ENCODE measurements at regions not wholly inside any gene's neighbourhood (a gene's known extent, or its start where the extent isn't known, plus 50 kb on each side); places are given as distances from the start of the nearest gene placed in this dataset.
"Not testable (repeated sequence)": the region's sequence is repeated elsewhere in the genome, so short reads cannot be mapped to it uniquely, and the experiment has no call there.

- in situ Hi-C loops (cut with HindIII; ENCODE audit: low sequenced_read_pairs) = no loop called here
- H3K4me3 ChIP-seq (ENCODE audit: low read depth, low read length) = no peak overlapping the region
- DNase-seq (ENCODE audit: low read depth) = no peak
These were observed 647.0 kb upstream of the PCDH7 start for GRCh38 chr4:30073011-30073710.

GRCh38 chr4:30092420-30093128, 627.6 kb upstream of the PCDH7 start:
- in situ Hi-C loops (cut with HindIII; ENCODE audit: low sequenced_read_pairs); H3K4me3 ChIP-seq (ENCODE audit: low read depth, low read length); DNase-seq (ENCODE audit: low read depth): not testable (repeated sequence)

More at GRCh38 chr4:30073011-30073710, 647.0 kb upstream of the PCDH7 start:
- TF ChIP-seq CTCF (IDR thresholded peaks at IDR 0.05; ENCODE audit: low read depth, low read length, missing control alignments) = no peak

GRCh38 chr4:30094887-30095286, 625.3 kb upstream of the PCDH7 start:
- TF ChIP-seq CTCF (IDR thresholded peaks at IDR 0.05; ENCODE audit: low read depth, low read length, missing control alignments) = no peak
- DNase-seq (ENCODE audit: low read depth) = no peak
- no peak overlapping the region for H3K4me3 ChIP-seq (ENCODE audit: low read depth, low read length)
- in situ Hi-C loops (cut with HindIII; ENCODE audit: low sequenced_read_pairs) = no loop called here

GRCh38 chr4:30103455-30103854, 616.7 kb upstream of the PCDH7 start:
- no peak for DNase-seq (ENCODE audit: low read depth)
- H3K4me3 ChIP-seq (ENCODE audit: low read depth, low read length) = no peak overlapping the region
- no peak for TF ChIP-seq CTCF (IDR thresholded peaks at IDR 0.05; ENCODE audit: low read depth, low read length, missing control alignments)
- in situ Hi-C loops (cut with HindIII; ENCODE audit: low sequenced_read_pairs) = no loop called here

GRCh38 chr4:30116401-30116800, 603.8 kb upstream of the PCDH7 start:
- DNase-seq (ENCODE audit: low read depth) = no peak
- TF ChIP-seq CTCF (IDR thresholded peaks at IDR 0.05; ENCODE audit: low read depth, low read length, missing control alignments) = no peak
- in situ Hi-C loops (cut with HindIII; ENCODE audit: low sequenced_read_pairs) = no loop called here
- no peak overlapping the region for H3K4me3 ChIP-seq (ENCODE audit: low read depth, low read length)

GRCh38 chr4:30117433-30117832, 602.7 kb upstream of the PCDH7 start:
- in situ Hi-C loops (cut with HindIII; ENCODE audit: low sequenced_read_pairs) = no loop called here
- no peak for TF ChIP-seq CTCF (IDR thresholded peaks at IDR 0.05; ENCODE audit: low read depth, low read length, missing control alignments)
- DNase-seq (ENCODE audit: low read depth) = no peak
- H3K4me3 ChIP-seq (ENCODE audit: low read depth, low read length) = no peak overlapping the region

- TF ChIP-seq CTCF (IDR thresholded peaks at IDR 0.05; ENCODE audit: low read depth, low read length, missing control alignments) = no peak
- H3K4me3 ChIP-seq (ENCODE audit: low read depth, low read length) = no peak overlapping the region
- in situ Hi-C loops (cut with HindIII; ENCODE audit: low sequenced_read_pairs) = no loop called here
- no peak for DNase-seq (ENCODE audit: low read depth)
These were observed 597.5 kb upstream of the PCDH7 start for GRCh38 chr4:30122711-30123110.

- DNase-seq (ENCODE audit: low read depth); H3K4me3 ChIP-seq (ENCODE audit: low read depth, low read length); in situ Hi-C loops (cut with HindIII; ENCODE audit: low sequenced_read_pairs): not testable (repeated sequence)
These were observed 595.5 kb upstream of the PCDH7 start for GRCh38 chr4:30124621-30125020.

Data from astrocyte of the cerebellum (primary cell).